RWPE2 (cell line): ENCODE measurements at regions not wholly inside any gene's neighbourhood (a gene's known extent, or its start where the extent isn't known, plus 50 kb on each side); places are given as distances from the start of the nearest gene placed in this dataset.

Source experiments
- ATAC-seq: fragments of 200-7000 bp; cut with Tn5 transposase; 3 replicates; pipeline ENCODE4 v1.9.1; 2021; ENCODE audit warnings: low read depth
- DNase-seq: peaks from one replicate; pipeline ENCODE4 v3.0.0-alpha.2; 2020; ENCODE audit warnings: low spot score
- H3K27ac ChIP-seq: fragments of 450-650 bp; 2 replicates; pipeline ENCODE4 v1.5.1; 2017; ENCODE audit warnings: mild to moderate bottlenecking; ENCODE audit not compliant: poor library complexity, severe bottlenecking
- H3K27me3 ChIP-seq: fragments of 250-450 bp; sonication (Bioruptor Pico); 2 replicates; pipeline ENCODE4 v1.5.1; 2021; ENCODE audit warnings: mild to moderate bottlenecking, moderate library complexity; ENCODE audit not compliant: insufficient read depth, poor library complexity, severe bottlenecking
- H3K36me3 ChIP-seq: fragments of 250-450 bp; sonication (Bioruptor Pico); 2 replicates; pipeline ENCODE4 v1.5.1; 2020; ENCODE audit warnings: low read depth, mild to moderate bottlenecking, moderate library complexity
- H3K4me1 ChIP-seq: fragments of 250-450 bp; sonication (Bioruptor Pico); 2 replicates; pipeline ENCODE4 v1.5.1; 2021; ENCODE audit warnings: mild to moderate bottlenecking, moderate library complexity; ENCODE audit not compliant: insufficient read depth, poor library complexity, severe bottlenecking
- H3K4me3 ChIP-seq: fragments of 250-450 bp; sonication (Bioruptor Pico); 2 replicates; pipeline ENCODE4 v1.5.1; 2021; ENCODE audit warnings: mild to moderate bottlenecking, moderate library complexity; ENCODE audit not compliant: severe bottlenecking
- H3K9me3 ChIP-seq: fragments of 250-450 bp; sonication (Bioruptor Pico); 2 replicates; pipeline ENCODE4 v1.5.1; 2021; ENCODE audit warnings: mild to moderate bottlenecking, moderate library complexity; ENCODE audit not compliant: severe bottlenecking
- TF ChIP-seq, protein P1 (sequence below): fragments of 450-650 bp; IDR thresholded peaks from one replicate; pipeline ENCODE4 v1.5.1; 2017; ENCODE audit warnings: mild to moderate bottlenecking, moderate library complexity; ENCODE audit not compliant: poor library complexity, severe bottlenecking

DNA sequence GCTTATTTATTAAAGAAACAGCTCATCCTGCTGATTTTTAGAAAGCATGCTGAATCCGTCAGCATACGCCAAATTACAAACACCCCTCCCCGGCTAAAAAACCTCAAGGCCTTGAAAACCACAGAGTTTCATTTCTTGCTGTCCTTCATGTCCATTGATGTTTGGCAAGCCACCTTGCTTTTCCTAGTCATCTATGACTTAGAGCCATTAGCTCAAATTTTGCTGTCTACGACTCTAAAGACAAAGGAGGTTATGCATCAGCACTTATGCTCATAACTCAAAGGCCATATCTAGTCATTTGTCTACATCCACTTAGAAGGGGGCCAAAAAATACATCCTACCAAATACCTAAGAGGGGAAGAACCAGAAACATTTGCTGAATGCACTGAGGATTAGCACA, 925.1 kb downstream of the PCDH7 start:
- H3K36me3 ChIP-seq, result no peaks in the 10 kb centered on the region
- H3K4me3 ChIP-seq, result no peak overlapping the region
- DNase-seq, result no peak
- no peaks in the 10 kb centered on the region for H3K4me1 ChIP-seq
- TF ChIP-seq, protein P1, sequence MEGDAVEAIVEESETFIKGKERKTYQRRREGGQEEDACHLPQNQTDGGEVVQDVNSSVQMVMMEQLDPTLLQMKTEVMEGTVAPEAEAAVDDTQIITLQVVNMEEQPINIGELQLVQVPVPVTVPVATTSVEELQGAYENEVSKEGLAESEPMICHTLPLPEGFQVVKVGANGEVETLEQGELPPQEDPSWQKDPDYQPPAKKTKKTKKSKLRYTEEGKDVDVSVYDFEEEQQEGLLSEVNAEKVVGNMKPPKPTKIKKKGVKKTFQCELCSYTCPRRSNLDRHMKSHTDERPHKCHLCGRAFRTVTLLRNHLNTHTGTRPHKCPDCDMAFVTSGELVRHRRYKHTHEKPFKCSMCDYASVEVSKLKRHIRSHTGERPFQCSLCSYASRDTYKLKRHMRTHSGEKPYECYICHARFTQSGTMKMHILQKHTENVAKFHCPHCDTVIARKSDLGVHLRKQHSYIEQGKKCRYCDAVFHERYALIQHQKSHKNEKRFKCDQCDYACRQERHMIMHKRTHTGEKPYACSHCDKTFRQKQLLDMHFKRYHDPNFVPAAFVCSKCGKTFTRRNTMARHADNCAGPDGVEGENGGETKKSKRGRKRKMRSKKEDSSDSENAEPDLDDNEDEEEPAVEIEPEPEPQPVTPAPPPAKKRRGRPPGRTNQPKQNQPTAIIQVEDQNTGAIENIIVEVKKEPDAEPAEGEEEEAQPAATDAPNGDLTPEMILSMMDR, result no peak
- no peak overlapping the region for H3K27ac ChIP-seq
- no peaks in the 10 kb centered on the region for H3K9me3 ChIP-seq
- H3K27me3 ChIP-seq, result no peaks in the 10 kb centered on the region
- no peak for ATAC-seq

DNA sequence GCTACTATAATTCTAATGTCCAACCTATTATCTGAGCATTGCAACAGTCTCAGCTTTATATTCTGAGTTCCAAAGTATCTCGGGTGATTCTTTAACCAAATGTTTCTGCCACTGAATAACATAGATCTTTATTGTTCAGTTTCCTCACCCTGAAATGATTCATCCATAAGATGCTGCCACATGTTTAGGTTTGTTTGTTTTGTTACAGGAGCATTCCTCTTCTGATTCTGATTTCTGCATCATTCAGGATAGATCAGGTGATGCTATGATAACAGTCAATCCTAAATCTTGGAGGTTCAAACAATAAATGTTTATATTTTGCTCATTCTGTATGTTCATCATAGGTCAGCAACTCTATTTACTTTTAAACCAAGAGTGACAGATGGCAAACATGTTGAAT, 927.6 kb downstream of the PCDH7 start:
- H3K36me3 ChIP-seq, result no peaks in the 10 kb centered on the region
- no peaks in the 10 kb centered on the region for H3K27me3 ChIP-seq
- no peaks in the 10 kb centered on the region for H3K9me3 ChIP-seq
- no peak overlapping the region for H3K4me3 ChIP-seq
- H3K4me1 ChIP-seq, result no peaks in the 10 kb centered on the region
- DNase-seq (no peak), ATAC-seq (peak; percentile 71)
- H3K27ac ChIP-seq, result no peak overlapping the region
- TF ChIP-seq, protein P1, result no peak

DNA sequence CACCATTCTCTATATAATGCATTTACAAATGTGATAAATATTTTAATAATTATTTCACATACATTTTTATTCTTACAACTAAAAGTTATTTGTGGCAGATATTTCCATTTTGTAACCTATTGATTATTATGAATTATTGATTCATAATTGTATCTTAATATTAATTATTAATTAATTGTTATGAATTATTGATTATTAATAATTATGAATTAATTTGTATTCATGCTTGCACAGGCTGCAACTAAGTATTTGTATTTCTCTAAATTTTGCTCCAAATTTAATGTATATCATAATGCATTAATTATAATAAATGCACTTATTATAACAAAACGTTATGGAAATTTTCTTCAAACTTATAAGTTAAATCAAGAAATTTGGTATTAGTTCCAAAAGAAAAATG, 929.7 kb downstream of the PCDH7 start:
- H3K27ac ChIP-seq, result no peak overlapping the region
- no peak overlapping the region for H3K4me3 ChIP-seq
- no peak for ATAC-seq
- no peaks in the 10 kb centered on the region for H3K36me3 ChIP-seq
- no peaks in the 10 kb centered on the region for H3K9me3 ChIP-seq
- TF ChIP-seq, protein P1, result no peak
- DNase-seq, result no peak
- no peaks in the 10 kb centered on the region for H3K27me3 ChIP-seq
- no peaks in the 10 kb centered on the region for H3K4me1 ChIP-seq

DNA sequence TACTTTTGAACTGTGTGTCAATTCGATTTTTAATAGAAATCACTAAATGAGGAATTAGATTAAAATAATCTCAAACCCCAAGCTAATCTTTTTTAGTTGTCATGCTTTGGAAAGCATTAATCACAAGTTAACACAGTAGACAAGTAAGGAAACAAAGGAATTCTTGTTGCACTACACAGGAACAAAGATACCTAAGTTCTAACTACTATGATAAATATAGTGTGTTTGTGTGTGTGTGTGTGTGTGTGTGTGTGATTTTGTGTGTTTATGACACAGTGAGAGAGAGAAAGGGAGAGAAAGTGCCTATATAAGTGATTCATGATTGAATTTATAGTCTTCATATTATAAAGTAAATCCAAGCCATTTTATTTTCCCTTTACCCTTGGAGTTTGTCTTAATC, 931.4 kb downstream of the PCDH7 start:
- H3K27ac ChIP-seq, result no peak overlapping the region
- H3K9me3 ChIP-seq, result no peaks in the 10 kb centered on the region
- H3K36me3 ChIP-seq, result no peaks in the 10 kb centered on the region
- TF ChIP-seq, protein P1, result no peak
- no peak overlapping the region for H3K4me3 ChIP-seq
- DNase-seq (no peak), ATAC-seq (no peak)
- no peaks in the 10 kb centered on the region for H3K4me1 ChIP-seq
- H3K27me3 ChIP-seq, result no peaks in the 10 kb centered on the region

DNA sequence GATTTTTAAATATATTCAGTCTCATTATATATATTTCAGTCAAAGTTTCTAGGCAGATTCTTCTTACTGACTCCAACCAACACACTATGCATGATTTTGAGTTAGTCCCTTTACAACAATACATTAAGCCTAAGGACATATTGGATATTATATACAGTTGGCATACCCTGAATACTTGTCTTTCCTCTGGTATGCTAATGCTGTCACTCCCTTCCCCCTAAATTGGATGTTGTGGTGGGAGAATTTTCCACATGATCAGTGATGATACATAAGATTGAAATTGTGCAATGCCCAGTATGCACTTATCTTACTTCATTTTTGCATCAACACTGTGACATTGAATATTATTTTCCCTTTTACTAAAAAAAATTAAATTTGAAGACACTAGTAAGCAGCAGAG, 935.2 kb downstream of the PCDH7 start:
- TF ChIP-seq, protein P1, result no peak
- no peaks in the 10 kb centered on the region for H3K27me3 ChIP-seq
- DNase-seq (no peak), ATAC-seq (peak; percentile 50; the same call in 2 of the 3 replicates)
- H3K36me3 ChIP-seq, result no peaks in the 10 kb centered on the region
- H3K9me3 ChIP-seq, result no peaks in the 10 kb centered on the region
- no peak overlapping the region for H3K4me3 ChIP-seq
- peaks cover 15% of the 10 kb centered on the region for H3K4me1 ChIP-seq
- H3K27ac ChIP-seq, result no peak overlapping the region
